Tibial artery (tissue), 4 donors: ENCODE measurements at regions not wholly inside any gene's neighbourhood (a gene's known extent, or its start where the extent isn't known, plus 50 kb on each side); places are given as distances from the start of the nearest gene placed in this dataset.

Source experiments
- DNase-seq, 2 donors: peaks; one replicate each; pipeline ENCODE4 v3.0.0-alpha.2; 2019
- H3K27ac ChIP-seq, 2 donors: fragments of 200-600 bp; sonication (generic) in 1 of 2; 1 replicate in 1 of 2; 2 replicates in 1 of 2; pipeline ENCODE4 v1.5.1; 2018 to 2019; ENCODE audit warnings: mild to moderate bottlenecking in 1 of 2
- H3K27me3 ChIP-seq, 2 donors: fragments of 200-600 bp; sonication (generic) in 1 of 2; one replicate each; pipeline versions ENCODE4 v1.5.1 to v1.6.0; 2016 to 2019
- H3K36me3 ChIP-seq, 3 donors: fragments of 200-600 bp; sonication (generic) in 2 of 3; one replicate each; pipeline ENCODE4 v1.5.1; 2016 to 2019; ENCODE audit warnings: mild to moderate bottlenecking in 2 of 3
- H3K4me1 ChIP-seq, 4 donors: fragments of 200-600 bp; sonication (generic) in 2 of 4; 1 replicate in 3 of 4; 2 replicates in 1 of 4; pipeline ENCODE4 v1.5.1; 2016 to 2019
- H3K4me3 ChIP-seq, 2 donors: fragments of 200-600 bp; sonication (generic) in 1 of 2; 1 replicate in 1 of 2; 2 replicates in 1 of 2; pipeline ENCODE4 v1.5.1; 2018 to 2019; ENCODE audit warnings: mild to moderate bottlenecking in 2 of 2
- H3K9me3 ChIP-seq, 3 donors: fragments of 200-600 bp; sonication (generic) in 1 of 3; one replicate each; pipeline ENCODE4 v1.5.1; 2016 to 2019
- intact Hi-C: fragments of 100-400 bp; cut with DNase I; formaldehyde crosslinking; loops from one replicate; pipeline ENCODE4 v1.15.0; 2023; ENCODE audit warnings: low total_unique reads
- TF ChIP-seq, protein P1 (sequence below), 2 experiments: fragments of 200-600 bp in 1 of 2; fragments of 450-650 bp in 1 of 2; IDR thresholded peaks; one replicate each; pipeline ENCODE4 v1.5.1; 2017 to 2019; ENCODE audit warnings: antibody characterized with exemption in 2 of 2, mild to moderate bottlenecking in 1 of 2, moderate library complexity in 1 of 2

DNA sequence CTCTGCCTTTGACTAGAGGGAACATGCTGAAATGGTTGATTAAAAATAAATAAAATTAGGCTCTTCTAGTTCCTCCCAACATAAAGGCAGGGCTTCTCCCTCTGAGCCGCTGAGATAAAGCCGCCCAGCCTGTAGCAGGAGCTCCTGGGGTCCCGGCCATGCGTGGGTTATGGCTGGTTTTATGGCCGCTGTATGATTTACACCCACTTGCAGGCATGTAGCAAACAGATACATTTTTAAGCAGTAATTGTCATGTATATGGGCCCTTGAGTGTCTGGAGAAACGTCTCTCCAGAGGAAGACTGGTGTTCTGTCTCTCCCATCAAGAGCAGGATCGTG lies 201.0 kb upstream of the TNRC6C start:
- DNase-seq, result no peak
- H3K4me3 ChIP-seq, result no peak overlapping the region
- peaks cover 0 to 4% (median 0%) of the 10 kb centered on the region in 3 donors for H3K9me3 ChIP-seq
- TF ChIP-seq, protein P1, sequence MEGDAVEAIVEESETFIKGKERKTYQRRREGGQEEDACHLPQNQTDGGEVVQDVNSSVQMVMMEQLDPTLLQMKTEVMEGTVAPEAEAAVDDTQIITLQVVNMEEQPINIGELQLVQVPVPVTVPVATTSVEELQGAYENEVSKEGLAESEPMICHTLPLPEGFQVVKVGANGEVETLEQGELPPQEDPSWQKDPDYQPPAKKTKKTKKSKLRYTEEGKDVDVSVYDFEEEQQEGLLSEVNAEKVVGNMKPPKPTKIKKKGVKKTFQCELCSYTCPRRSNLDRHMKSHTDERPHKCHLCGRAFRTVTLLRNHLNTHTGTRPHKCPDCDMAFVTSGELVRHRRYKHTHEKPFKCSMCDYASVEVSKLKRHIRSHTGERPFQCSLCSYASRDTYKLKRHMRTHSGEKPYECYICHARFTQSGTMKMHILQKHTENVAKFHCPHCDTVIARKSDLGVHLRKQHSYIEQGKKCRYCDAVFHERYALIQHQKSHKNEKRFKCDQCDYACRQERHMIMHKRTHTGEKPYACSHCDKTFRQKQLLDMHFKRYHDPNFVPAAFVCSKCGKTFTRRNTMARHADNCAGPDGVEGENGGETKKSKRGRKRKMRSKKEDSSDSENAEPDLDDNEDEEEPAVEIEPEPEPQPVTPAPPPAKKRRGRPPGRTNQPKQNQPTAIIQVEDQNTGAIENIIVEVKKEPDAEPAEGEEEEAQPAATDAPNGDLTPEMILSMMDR (IDR thresholded peaks at IDR 0.05), result no peak
- H3K36me3 ChIP-seq, result no peaks in the 10 kb centered on the region
- no peak overlapping the region for H3K27ac ChIP-seq
- intact Hi-C loops, result no loop called here
- no peaks in the 10 kb centered on the region for H3K4me1 ChIP-seq
- H3K27me3 ChIP-seq, result no peaks in the 10 kb centered on the region

DNA sequence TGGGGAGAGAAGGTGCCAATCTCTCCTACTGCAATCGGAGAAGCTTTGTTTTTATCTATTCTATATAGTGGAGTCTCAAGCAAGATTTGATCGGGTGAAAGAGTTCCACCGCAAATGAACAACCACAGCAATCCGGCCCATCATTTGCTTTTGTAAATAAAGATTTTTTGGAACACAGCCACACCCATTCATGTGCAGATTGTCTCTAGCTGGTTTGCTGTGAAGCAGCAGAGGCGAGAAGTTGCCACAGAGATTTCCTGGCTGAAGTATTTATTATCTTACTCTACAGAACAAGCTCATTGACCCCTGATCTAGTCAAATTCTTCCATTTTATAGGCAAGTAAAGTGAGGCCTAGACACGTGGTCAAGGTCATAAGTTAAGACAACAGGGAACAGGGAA lies 195.5 kb upstream of the TNRC6C start:
- DNase-seq, result no peak
- H3K27ac ChIP-seq, result no peak overlapping the region
- no peaks in the 10 kb centered on the region for H3K4me1 ChIP-seq
- H3K9me3 ChIP-seq, result no peaks in the 10 kb centered on the region
- intact Hi-C loops, result no loop called here
- H3K27me3 ChIP-seq, result no peaks in the 10 kb centered on the region
- TF ChIP-seq, protein P1 (IDR thresholded peaks at IDR 0.05), result no peak
- no peak overlapping the region for H3K4me3 ChIP-seq
- no peaks in the 10 kb centered on the region for H3K36me3 ChIP-seq

GRCh38 chr17:77763575-77763974 lies 194.9 kb upstream of the TNRC6C start:
- no peak for DNase-seq
- Histone ChIP-seq H3K27ac (no peak overlapping the region), H3K4me3 (no peak overlapping the region), H3K9me3 (no peaks in the 10 kb centered on the region), H3K27me3 (no peaks in the 10 kb centered on the region), H3K4me1 (peaks cover 0 to 4% (median 2%) of the 10 kb centered on the region in 4 donors), H3K36me3 (no peaks in the 10 kb centered on the region)
- intact Hi-C loops, result no loop called here
- TF ChIP-seq, protein P1 (IDR thresholded peaks at IDR 0.05), result no peak

DNA sequence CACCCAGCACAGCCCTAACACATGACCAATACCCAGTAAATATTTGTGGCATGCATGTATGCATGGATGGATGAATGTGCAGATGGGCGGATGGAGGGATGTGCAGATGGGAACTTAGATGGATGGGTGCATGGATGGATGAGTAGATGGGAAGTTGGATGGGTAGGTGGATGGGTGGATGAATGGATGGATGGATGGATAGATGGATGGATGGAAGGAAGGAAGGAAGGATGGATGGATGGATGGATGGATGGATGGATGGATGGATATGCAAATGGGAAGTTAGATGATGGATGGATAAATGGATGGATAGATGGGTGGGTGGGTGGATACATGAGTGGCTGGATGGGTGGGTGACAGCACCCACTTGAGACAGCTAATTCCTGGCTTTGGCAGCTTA lies 193.2 kb upstream of the TNRC6C start:
- H3K27ac ChIP-seq, result no peak overlapping the region
- intact Hi-C loops, result no loop called here
- TF ChIP-seq, protein P1 (IDR thresholded peaks at IDR 0.05), result no peak
- no peak overlapping the region for H3K4me3 ChIP-seq
- no peak for DNase-seq
- H3K9me3 ChIP-seq, result no peaks in the 10 kb centered on the region
- no peaks in the 10 kb centered on the region for H3K36me3 ChIP-seq
- peaks cover 0 to 9% (median 4%) of the 10 kb centered on the region in 4 donors for H3K4me1 ChIP-seq
- no peaks in the 10 kb centered on the region for H3K27me3 ChIP-seq

GRCh38 chr17:77767148-77767547 lies 191.4 kb upstream of the TNRC6C start:
- Histone ChIP-seq H3K27ac (no peak overlapping the region), H3K9me3 (no peaks in the 10 kb centered on the region), H3K27me3 (no peaks in the 10 kb centered on the region), H3K4me1 (peaks cover 0 to 9% (median 4%) of the 10 kb centered on the region in 4 donors), H3K4me3 (no peak overlapping the region), H3K36me3 (no peaks in the 10 kb centered on the region)
- TF ChIP-seq, protein P1 (IDR thresholded peaks at IDR 0.05), result no peak
- intact Hi-C loops, result no loop called here
- no peak for DNase-seq

GRCh38 chr17:77768248-77768852 lies 190.2 kb upstream of the TNRC6C start:
- Histone ChIP-seq H3K9me3 (no peaks in the 10 kb centered on the region), H3K4me3 (no peak overlapping the region), H3K27me3 (no peaks in the 10 kb centered on the region), H3K36me3 (no peaks in the 10 kb centered on the region), H3K4me1 (peaks cover 0 to 9% (median 4%) of the 10 kb centered on the region in 4 donors), H3K27ac (no peak overlapping the region)
- TF ChIP-seq, protein P1 (IDR thresholded peaks at IDR 0.05), result no peak
- intact Hi-C loops, result no loop called here
- no peak for DNase-seq
